Peyer's patch (tissue), 4 donors: ENCODE measurements at regions not wholly inside any gene's neighbourhood (a gene's known extent, or its start where the extent isn't known, plus 50 kb on each side); places are given as distances from the start of the nearest gene placed in this dataset.

ENCODE experiments used
- POLR2A ChIP-seq, 2 donors: fragments of 450-650 bp; IDR thresholded peaks; one replicate each; pipeline ENCODE4 v1.5.1; 2017; ENCODE audit warnings: antibody characterized with exemption in 2 of 2, mild to moderate bottlenecking in 2 of 2, moderate library complexity in 2 of 2
- TF ChIP-seq, protein P1 (sequence below), 6 experiments: fragments of 450-650 bp in 4 of 6; fragments of 200-600 bp in 2 of 6; sonication (generic) in 1 of 6; IDR thresholded peaks; one replicate each; pipeline ENCODE4 v1.5.1; 2017 to 2019; ENCODE audit warnings: antibody characterized with exemption in 6 of 6, mild to moderate bottlenecking in 3 of 6, moderate library complexity in 1 of 6

DNA sequence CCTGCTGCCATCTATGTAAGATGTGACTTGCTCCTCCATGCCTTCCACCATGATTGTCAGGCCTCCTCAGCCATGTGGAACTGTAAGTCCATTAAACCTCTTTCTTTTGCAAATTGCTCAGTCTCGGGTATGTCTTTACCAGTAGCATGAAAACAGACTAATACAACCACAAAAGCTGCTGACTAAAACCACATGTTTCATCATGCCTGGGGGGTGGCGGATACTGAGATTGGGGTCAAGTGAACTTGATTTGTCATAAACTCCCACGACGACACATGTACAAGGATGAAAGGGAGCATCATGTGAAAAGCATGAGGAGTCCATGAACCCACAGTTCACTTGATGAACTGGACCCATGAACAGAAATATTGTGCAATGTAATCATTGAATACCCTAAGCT, 134.9 kb upstream of the ANK3 start:
- TF ChIP-seq, protein P1, sequence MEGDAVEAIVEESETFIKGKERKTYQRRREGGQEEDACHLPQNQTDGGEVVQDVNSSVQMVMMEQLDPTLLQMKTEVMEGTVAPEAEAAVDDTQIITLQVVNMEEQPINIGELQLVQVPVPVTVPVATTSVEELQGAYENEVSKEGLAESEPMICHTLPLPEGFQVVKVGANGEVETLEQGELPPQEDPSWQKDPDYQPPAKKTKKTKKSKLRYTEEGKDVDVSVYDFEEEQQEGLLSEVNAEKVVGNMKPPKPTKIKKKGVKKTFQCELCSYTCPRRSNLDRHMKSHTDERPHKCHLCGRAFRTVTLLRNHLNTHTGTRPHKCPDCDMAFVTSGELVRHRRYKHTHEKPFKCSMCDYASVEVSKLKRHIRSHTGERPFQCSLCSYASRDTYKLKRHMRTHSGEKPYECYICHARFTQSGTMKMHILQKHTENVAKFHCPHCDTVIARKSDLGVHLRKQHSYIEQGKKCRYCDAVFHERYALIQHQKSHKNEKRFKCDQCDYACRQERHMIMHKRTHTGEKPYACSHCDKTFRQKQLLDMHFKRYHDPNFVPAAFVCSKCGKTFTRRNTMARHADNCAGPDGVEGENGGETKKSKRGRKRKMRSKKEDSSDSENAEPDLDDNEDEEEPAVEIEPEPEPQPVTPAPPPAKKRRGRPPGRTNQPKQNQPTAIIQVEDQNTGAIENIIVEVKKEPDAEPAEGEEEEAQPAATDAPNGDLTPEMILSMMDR (IDR thresholded peaks at IDR 0.05), result no peak
- TF ChIP-seq POLR2A (IDR thresholded peaks at IDR 0.05), result no peak
